Activated CD4-positive, alpha-beta memory T cell treated with anti-CD3 and anti-CD28 coated beads for 36 hours (primary cell): ENCODE measurements at regions not wholly inside any gene's neighbourhood (a gene's known extent, or its start where the extent isn't known, plus 50 kb on each side); places are given as distances from the start of the nearest gene placed in this dataset.
"Not testable (repeated sequence)": the region's sequence is repeated elsewhere in the genome, so short reads cannot be mapped to it uniquely, and the experiment has no call there.

Experiments
- CTCF ChIA-PET: fragments of 350-600 bp; sonication (Branson Sonifier 250); formaldehyde crosslinking; loops from one replicate; lab custom pipeline; 2021; ENCODE audit warnings: antibody characterized with exemption, inconsistent platforms; lab: Charles Lee
- POLR2A ChIA-PET: fragments of 350-600 bp; sonication (Branson Sonifier 250); formaldehyde crosslinking; loops from one replicate; lab custom pipeline; 2021; ENCODE audit warnings: antibody characterized with exemption; lab: Charles Lee
- DNase-seq: peaks from one replicate; pipeline ENCODE4 v3.0.0-alpha.2; 2020
- H3K27ac Mint-ChIP-seq: one replicate; pipeline ENCODE4 v1.8.0; 2021; ENCODE audit warnings: mixed read lengths
- H3K27me3 Mint-ChIP-seq: one replicate; pipeline ENCODE4 v1.8.0; 2021; ENCODE audit warnings: mixed read lengths
- H3K36me3 Mint-ChIP-seq: one replicate; pipeline ENCODE4 v1.8.0; 2021; ENCODE audit warnings: mixed read lengths
- H3K4me1 Mint-ChIP-seq: one replicate; pipeline ENCODE4 v1.8.0; 2021; ENCODE audit warnings: low read depth, mixed read lengths
- H3K4me3 Mint-ChIP-seq: one replicate; pipeline ENCODE4 v1.8.0; 2021; ENCODE audit warnings: mild to moderate bottlenecking, mixed read lengths
- H3K9me3 Mint-ChIP-seq: one replicate; pipeline ENCODE4 v1.8.0; 2021; ENCODE audit warnings: mixed read lengths
- intact Hi-C: fragments of 100-400 bp; cut with micrococcal nuclease; formaldehyde crosslinking; loops from one replicate; pipeline ENCODE4 v1.15.1; 2023

DNA sequence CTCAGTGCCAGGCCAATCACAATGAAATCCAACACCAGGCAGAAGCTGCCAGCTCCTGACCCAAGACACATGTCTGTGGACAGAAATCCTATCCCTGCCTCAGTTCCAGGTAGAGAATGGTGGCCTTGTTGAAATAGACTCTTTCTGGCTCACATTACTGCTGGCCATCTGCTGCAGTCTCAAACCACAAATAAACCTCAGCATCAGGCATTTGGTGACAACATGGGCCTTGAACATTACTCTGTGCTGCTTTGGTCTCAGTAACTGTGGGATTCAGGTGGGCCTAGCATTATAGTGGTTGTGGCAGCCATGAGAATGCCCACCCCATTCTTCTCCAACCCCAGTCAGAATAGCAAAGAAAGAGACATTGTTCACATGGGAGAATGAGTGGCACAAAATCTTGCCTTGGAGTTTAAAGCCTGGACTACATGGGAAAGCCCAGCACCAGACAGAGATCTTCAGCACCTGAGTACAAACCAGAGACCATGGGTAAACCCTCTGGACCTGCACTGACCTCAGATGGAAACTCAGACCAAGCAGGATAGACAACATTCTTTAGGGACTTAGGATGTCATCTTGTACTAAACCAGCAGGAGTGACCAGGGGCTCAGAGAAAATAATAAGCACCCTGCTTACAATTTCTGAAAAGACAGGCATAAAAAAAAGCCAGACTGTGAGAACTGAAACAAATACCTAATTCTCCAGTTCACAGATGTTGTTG is 50.4 kb upstream of the TRAM1L1 start:
- H3K36me3 Mint-ChIP-seq = no peaks in the 10 kb centered on the region
- intact Hi-C loops = no loop called here
- H3K9me3 Mint-ChIP-seq = peaks cover 17% of the 10 kb centered on the region
- H3K27ac Mint-ChIP-seq = no peak overlapping the region
- ChIA-PET CTCF (no interaction called here), POLR2A (no interaction called here)
- no peaks in the 10 kb centered on the region for H3K27me3 Mint-ChIP-seq
- no peak overlapping the region for H3K4me3 Mint-ChIP-seq
- no peaks in the 10 kb centered on the region for H3K4me1 Mint-ChIP-seq
- DNase-seq = no peak

DNA sequence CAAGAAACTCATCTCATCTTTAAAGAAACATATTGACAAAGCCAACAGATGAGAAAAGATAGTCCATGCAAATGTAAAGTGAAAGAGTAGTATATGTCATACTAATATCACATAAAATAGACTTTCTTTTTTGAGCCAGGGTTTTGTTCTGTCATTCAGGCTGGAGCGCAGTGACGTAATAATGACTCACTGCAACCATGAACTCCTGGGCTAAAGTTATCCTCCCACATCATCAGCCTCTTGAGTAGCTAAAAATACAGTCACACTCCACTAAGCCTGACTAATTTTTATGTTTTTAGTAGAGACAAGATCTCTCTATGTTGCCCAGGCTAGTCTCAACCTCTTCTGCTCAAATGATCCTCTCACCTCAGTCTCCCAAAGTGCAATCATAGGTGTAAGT is 51.8 kb upstream of the TRAM1L1 start:
- no peak for DNase-seq
- Mint-ChIP-seq H3K36me3 (no peaks in the 10 kb centered on the region), H3K27me3 (no peaks in the 10 kb centered on the region), H3K27ac (no peak overlapping the region), H3K9me3 (peaks cover 17% of the 10 kb centered on the region), H3K4me3 (no peak overlapping the region), H3K4me1 (no peaks in the 10 kb centered on the region)
- ChIA-PET POLR2A (no interaction called here), CTCF (no interaction called here)
- intact Hi-C loops = no loop called here

DNA sequence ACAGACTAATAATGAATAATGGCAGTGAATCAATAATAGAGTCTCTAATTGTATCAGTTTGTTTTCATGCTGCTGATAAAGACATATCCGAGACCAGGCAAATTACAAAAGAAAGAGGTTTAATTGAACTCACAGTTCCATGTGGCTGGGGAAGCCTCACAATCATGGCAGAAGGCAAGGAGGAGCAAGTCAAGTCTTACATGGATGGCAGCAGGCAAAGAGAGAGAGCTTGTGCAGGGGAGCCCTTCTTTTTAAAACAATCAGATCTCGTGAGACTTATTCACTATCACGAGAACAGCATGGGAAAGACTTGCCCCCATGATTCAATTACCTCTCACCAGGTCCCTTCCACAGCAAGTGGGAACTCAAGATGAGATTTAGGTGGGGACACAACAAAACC is 53.4 kb upstream of the TRAM1L1 start:
- DNase-seq, H3K36me3 Mint-ChIP-seq, POLR2A ChIA-PET, H3K4me3 Mint-ChIP-seq, H3K27ac Mint-ChIP-seq, CTCF ChIA-PET, H3K27me3 Mint-ChIP-seq, intact Hi-C loops, H3K4me1 Mint-ChIP-seq: not testable (repeated sequence)
- peaks cover 17% of the 10 kb centered on the region for H3K9me3 Mint-ChIP-seq

DNA sequence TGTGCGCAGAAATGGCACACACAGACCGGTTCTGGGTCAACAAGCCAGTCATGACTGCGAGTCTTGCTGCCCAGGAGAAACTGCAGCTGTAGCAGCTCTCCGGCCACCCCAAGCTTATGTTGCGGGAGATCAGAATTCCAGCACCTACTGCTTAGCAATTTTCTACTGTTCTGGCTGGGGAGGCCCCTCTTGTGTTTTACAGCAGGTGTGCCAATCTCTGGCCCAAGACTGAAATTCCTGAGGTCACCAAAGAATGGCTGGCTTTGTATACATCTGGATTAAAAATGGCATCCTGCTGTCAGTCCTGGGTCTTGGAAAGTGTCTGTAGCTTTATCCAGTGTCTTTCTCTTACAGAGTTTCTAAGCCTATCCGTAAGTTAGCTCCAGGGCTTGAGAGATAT is 68.9 kb upstream of the TRAM1L1 start:
- ChIA-PET POLR2A (no interaction called here), CTCF (interaction anchor here (0.6 kb wide), 1 partner anchor 14 kb away, joined by 3 read pairs; no protein-coding TSS in a partner anchor)

DNA sequence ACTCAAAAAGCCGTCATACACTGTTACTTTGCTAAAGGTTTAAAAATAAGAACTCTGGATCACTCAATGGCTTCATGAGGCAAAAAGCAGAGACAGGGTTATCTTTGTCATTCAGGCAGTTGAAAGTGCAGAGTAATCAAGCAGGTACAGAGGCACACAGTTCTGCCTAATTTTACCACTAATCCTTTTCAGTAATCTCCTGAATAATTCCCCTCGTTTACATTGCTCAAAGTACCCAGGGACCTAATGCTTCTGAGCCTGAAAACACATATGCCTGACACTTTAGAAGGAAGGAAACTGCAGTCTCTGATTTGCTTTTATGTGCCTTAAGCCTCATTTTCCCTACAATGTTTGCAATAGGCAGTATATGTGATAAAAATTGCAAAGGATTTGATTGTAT is 71.4 kb upstream of the TRAM1L1 start:
- ChIA-PET POLR2A (no interaction called here), CTCF (no interaction called here)
- peaks cover 7% of the 10 kb centered on the region for H3K9me3 Mint-ChIP-seq
- no peaks in the 10 kb centered on the region for H3K4me1 Mint-ChIP-seq
- intact Hi-C loops = no loop called here
- H3K36me3 Mint-ChIP-seq = no peaks in the 10 kb centered on the region
- H3K27ac Mint-ChIP-seq = no peak overlapping the region
- H3K4me3 Mint-ChIP-seq = no peak overlapping the region
- no peaks in the 10 kb centered on the region for H3K27me3 Mint-ChIP-seq
- DNase-seq = no peak

More for the DNA sequence above, 68.9 kb upstream of the TRAM1L1 start:
- Mint-ChIP-seq H3K27me3 (no peaks in the 10 kb centered on the region), H3K27ac (no peak overlapping the region), H3K9me3 (peaks cover 15% of the 10 kb centered on the region), H3K36me3 (no peaks in the 10 kb centered on the region), H3K4me3 (no peak overlapping the region), H3K4me1 (no peaks in the 10 kb centered on the region)
- intact Hi-C loops = no loop called here
- DNase-seq = no peak

DNA sequence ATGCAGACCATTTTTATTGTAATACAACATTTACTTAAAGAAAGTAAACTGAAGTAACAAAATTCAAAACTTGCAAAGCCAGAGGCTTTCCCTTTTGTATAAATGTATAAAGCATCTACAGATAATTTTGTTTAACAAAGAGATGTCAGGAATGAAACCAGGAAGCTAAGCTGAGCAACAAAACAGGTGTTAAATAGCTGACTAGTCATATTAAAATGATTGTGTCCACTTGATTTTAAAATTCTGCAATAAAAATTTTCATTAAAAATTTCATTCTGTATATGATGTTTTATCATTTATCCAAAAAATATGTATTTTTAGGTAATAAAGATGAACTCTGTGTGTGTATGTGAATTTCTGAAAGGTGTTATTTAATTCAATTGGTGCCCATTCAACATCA is 72.0 kb upstream of the TRAM1L1 start:
- no peaks in the 10 kb centered on the region for H3K27me3 Mint-ChIP-seq
- intact Hi-C loops = no loop called here
- H3K9me3 Mint-ChIP-seq = peaks cover 5% of the 10 kb centered on the region
- CTCF ChIA-PET = no interaction called here
- no peaks in the 10 kb centered on the region for H3K36me3 Mint-ChIP-seq
- no peak overlapping the region for H3K4me3 Mint-ChIP-seq
- DNase-seq = no peak
- POLR2A ChIA-PET = no interaction called here
- no peak overlapping the region for H3K27ac Mint-ChIP-seq
- no peaks in the 10 kb centered on the region for H3K4me1 Mint-ChIP-seq

DNA sequence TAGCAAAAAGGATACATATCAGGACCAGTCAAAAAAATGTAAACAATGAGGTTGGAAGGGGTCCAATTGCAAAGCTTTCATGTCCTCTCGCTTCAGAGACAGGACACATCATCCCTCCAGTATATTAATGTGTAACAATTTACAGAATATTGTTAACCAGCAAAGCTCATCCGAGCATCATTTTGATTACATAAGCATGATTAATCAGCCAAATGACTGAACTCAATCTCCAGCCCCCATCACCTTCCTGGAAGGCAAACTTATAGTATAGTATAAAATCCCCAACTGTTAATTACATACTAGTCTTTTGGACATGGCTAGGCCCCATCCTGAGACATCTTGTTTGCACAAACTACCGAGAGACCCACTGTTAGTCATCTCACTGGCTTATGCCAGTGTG is 77.6 kb upstream of the TRAM1L1 start:
- Mint-ChIP-seq H3K9me3 (no peaks in the 10 kb centered on the region), H3K27me3 (no peaks in the 10 kb centered on the region), H3K27ac (no peak overlapping the region), H3K4me1 (no peaks in the 10 kb centered on the region), H3K36me3 (no peaks in the 10 kb centered on the region), H3K4me3 (no peak overlapping the region)
- intact Hi-C loops = no loop called here
- POLR2A ChIA-PET = no interaction called here
- DNase-seq = no peak
- CTCF ChIA-PET = no interaction called here

DNA sequence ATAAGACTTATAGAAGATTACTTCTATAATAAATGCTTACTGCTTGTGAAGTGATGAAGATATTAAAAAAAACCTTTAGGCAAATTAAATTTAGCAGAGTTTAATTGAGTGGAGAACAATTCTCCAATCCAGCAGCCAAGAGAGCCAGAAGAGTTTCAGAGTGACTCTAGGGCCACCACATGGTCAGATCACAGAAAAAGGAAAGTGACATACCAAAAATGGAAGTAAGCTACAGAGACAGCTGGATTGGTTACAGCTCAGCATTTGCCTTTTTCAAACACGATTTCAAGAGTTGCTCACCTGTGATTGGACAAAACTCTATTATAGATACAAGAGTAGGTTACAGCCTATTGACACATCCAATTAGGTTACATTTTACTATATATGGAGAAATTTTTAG is 79.0 kb upstream of the TRAM1L1 start:
- no peaks in the 10 kb centered on the region for H3K36me3 Mint-ChIP-seq
- H3K27me3 Mint-ChIP-seq = no peaks in the 10 kb centered on the region
- H3K9me3 Mint-ChIP-seq = no peaks in the 10 kb centered on the region
- intact Hi-C loops = no loop called here
- ChIA-PET CTCF (no interaction called here), POLR2A (no interaction called here)
- no peak overlapping the region for H3K4me3 Mint-ChIP-seq
- no peak overlapping the region for H3K27ac Mint-ChIP-seq
- no peaks in the 10 kb centered on the region for H3K4me1 Mint-ChIP-seq
- no peak for DNase-seq

DNA sequence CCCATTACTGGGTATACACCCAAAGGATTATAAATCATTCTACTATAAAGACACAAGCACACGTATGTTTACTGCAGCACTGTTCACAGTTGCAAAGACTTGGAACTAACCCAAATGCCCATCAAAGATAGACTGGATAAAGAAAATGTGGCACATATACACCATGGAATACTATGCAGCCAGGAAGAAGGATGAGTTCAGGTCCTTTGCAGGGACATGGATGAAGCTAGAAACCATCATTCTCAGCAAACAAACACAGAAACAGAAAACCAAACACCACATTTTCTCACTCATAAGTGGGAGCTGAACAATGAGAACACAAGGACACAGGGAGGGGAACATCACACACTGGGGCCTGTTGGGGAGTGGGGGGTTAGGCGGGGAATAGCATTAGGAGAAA is 90.0 kb upstream of the TRAM1L1 start:
- CTCF ChIA-PET, POLR2A ChIA-PET, H3K36me3 Mint-ChIP-seq, DNase-seq, H3K27me3 Mint-ChIP-seq, H3K4me1 Mint-ChIP-seq, intact Hi-C loops, H3K4me3 Mint-ChIP-seq, H3K27ac Mint-ChIP-seq: not testable (repeated sequence)
- peaks cover 14% of the 10 kb centered on the region for H3K9me3 Mint-ChIP-seq

DNA sequence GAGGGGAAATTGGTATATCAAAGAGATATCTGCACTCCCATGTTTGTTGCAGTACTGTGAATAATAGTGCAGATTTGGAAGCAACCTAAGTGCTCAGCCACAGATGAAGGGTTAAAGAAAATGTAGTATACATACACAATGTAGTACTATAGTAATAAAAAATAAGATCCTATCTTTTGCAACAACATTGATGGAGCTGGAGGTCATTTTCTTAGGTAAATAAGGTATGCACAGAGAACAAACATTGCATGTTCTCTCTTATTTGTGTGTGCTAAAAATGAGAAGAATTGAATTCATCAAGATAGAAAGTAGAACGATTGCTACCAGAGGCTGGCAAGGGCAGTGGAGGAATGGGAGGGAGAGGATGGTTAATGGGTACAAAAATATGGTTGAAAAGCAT is 117.9 kb upstream of the TRAM1L1 start:
- POLR2A ChIA-PET = no interaction called here
- intact Hi-C loops = no loop called here
- CTCF ChIA-PET = no interaction called here
- no peaks in the 10 kb centered on the region for H3K9me3 Mint-ChIP-seq
- H3K27me3 Mint-ChIP-seq = no peaks in the 10 kb centered on the region
- DNase-seq = no peak
- no peak overlapping the region for H3K4me3 Mint-ChIP-seq
- H3K36me3 Mint-ChIP-seq = no peaks in the 10 kb centered on the region
- no peak overlapping the region for H3K27ac Mint-ChIP-seq
- H3K4me1 Mint-ChIP-seq = no peaks in the 10 kb centered on the region

DNA sequence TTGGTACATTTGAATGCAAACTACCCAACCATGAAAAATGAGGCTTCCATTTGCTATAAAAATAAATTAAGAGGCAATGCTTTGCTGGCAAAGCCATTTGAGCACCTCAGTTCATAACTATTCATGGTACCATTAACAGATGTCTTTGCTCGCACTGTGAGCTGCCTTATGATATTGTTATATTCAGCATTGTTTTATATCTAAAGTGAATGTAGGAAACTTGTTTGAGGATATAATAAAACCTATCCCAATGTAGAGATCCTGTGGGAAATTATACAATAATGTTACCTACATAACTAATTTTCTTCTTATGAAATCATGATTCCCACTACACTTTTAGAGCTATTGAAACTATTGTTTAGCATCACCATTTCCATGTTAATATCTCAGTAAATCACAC is 125.2 kb upstream of the TRAM1L1 start:
- no peaks in the 10 kb centered on the region for H3K36me3 Mint-ChIP-seq
- POLR2A ChIA-PET = no interaction called here
- DNase-seq = no peak
- H3K4me1 Mint-ChIP-seq = no peaks in the 10 kb centered on the region
- H3K27ac Mint-ChIP-seq = no peak overlapping the region
- intact Hi-C loops = no loop called here
- H3K27me3 Mint-ChIP-seq = no peaks in the 10 kb centered on the region
- CTCF ChIA-PET = no interaction called here
- H3K9me3 Mint-ChIP-seq = no peaks in the 10 kb centered on the region
- H3K4me3 Mint-ChIP-seq = no peak overlapping the region

DNA sequence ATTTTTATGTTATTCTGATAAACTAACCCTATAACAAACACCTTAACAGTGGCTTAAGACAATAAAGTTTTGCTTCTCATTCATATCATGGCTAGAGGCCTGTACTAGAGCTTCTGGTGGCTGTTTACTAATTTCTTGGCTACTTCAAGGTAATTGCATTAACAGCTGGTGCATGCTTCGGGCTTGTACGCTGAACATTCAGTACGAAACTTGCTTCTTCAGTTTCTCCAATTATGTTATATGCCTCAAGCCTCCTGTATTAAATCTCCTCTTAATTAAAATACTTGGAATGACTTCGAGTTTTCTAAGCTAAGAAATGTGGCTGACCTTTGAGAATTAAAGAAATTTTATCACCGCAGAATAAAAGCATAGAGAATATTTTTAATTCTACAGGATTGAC is 138.9 kb upstream of the TRAM1L1 start:
- no peaks in the 10 kb centered on the region for H3K27me3 Mint-ChIP-seq
- DNase-seq = no peak
- no peak overlapping the region for H3K27ac Mint-ChIP-seq
- H3K4me1 Mint-ChIP-seq = no peaks in the 10 kb centered on the region
- ChIA-PET POLR2A (no interaction called here), CTCF (no interaction called here)
- H3K36me3 Mint-ChIP-seq = no peaks in the 10 kb centered on the region
- peaks cover 6% of the 10 kb centered on the region for H3K9me3 Mint-ChIP-seq
- H3K4me3 Mint-ChIP-seq = no peak overlapping the region
- intact Hi-C loops = no loop called here

DNA sequence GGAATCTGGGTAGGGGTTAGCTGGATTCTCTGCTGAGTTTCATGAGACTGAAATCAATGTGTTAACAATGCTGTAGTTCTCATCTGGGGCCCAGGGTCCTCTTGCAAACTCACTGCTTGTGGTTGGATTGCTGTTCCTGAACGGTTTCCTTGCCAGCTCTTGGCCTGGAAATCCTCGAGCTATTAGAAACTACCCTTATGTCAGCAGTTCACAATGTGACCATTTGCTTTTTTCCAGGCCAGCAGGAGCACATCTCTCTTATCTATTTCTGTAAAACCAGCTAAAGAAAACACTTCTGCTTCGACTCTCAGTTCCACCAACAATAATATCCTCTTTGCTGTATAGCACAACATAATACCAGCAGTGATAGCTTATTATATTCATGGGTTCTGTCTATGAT is 140.1 kb upstream of the TRAM1L1 start:
- H3K4me3 Mint-ChIP-seq = no peak overlapping the region
- no peaks in the 10 kb centered on the region for H3K36me3 Mint-ChIP-seq
- ChIA-PET CTCF (no interaction called here), POLR2A (no interaction called here)
- H3K27ac Mint-ChIP-seq = no peak overlapping the region
- no peaks in the 10 kb centered on the region for H3K27me3 Mint-ChIP-seq
- peaks cover 6% of the 10 kb centered on the region for H3K9me3 Mint-ChIP-seq
- DNase-seq = no peak
- intact Hi-C loops = no loop called here
- no peaks in the 10 kb centered on the region for H3K4me1 Mint-ChIP-seq
